ENCODE measurements at regions not wholly inside any gene's neighbourhood (a gene's known extent, or its start where the extent isn't known, plus 50 kb on each side); places are given as distances from the start of the nearest gene placed in this dataset.
"Not testable (repeated sequence)": the region's sequence is repeated elsewhere in the genome, so short reads cannot be mapped to it uniquely, and the experiment has no call there.

- no peak for DNase-seq (ENCODE audit: low read depth)
- TF ChIP-seq, protein P1, sequence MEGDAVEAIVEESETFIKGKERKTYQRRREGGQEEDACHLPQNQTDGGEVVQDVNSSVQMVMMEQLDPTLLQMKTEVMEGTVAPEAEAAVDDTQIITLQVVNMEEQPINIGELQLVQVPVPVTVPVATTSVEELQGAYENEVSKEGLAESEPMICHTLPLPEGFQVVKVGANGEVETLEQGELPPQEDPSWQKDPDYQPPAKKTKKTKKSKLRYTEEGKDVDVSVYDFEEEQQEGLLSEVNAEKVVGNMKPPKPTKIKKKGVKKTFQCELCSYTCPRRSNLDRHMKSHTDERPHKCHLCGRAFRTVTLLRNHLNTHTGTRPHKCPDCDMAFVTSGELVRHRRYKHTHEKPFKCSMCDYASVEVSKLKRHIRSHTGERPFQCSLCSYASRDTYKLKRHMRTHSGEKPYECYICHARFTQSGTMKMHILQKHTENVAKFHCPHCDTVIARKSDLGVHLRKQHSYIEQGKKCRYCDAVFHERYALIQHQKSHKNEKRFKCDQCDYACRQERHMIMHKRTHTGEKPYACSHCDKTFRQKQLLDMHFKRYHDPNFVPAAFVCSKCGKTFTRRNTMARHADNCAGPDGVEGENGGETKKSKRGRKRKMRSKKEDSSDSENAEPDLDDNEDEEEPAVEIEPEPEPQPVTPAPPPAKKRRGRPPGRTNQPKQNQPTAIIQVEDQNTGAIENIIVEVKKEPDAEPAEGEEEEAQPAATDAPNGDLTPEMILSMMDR (conservative IDR thresholded peaks at IDR 0.05; ENCODE audit: low read depth, low read length): no peak
- no peak overlapping the region for H3K4me3 ChIP-seq (ENCODE audit: low read depth, low read length)
Observed at GRCh38 chr7:69430384-69431021, 167.8 kb upstream of the AUTS2 start.

DNA sequence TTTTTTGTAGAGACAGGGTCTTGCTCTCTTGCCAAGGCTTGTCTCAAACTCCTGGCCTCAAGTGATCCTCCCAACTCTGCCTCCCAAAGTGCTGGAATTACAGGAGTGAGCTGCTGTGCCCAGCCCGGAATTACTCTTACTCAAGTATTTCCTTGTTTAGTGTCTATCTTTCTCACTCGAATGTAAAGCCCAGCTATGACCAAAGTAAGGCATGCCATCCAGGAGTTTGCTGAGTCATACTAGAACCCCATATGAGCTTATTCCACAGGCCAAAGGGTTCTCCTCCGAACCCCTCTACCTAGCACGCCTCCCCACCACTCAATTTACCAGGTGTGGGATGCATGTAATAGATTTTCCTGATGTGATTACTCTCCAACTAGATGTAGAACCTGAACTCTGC is 166.6 kb upstream of the AUTS2 start:
- TF ChIP-seq, protein P1 (conservative IDR thresholded peaks at IDR 0.05; ENCODE audit: low read depth, low read length): no peak
- DNase-seq (ENCODE audit: low read depth): no peak
- no peak overlapping the region for H3K4me3 ChIP-seq (ENCODE audit: low read depth, low read length)

GRCh38 chr7:69432276-69432675 is 166.0 kb upstream of the AUTS2 start:
- H3K4me3 ChIP-seq (ENCODE audit: low read depth, low read length); DNase-seq (ENCODE audit: low read depth): not testable (repeated sequence)

- no peak overlapping the region for H3K4me3 ChIP-seq (ENCODE audit: low read depth, low read length)
- no peak for DNase-seq (ENCODE audit: low read depth)
- TF ChIP-seq, protein P1 (conservative IDR thresholded peaks at IDR 0.05; ENCODE audit: low read depth, low read length): no peak
Observed at GRCh38 chr7:69433081-69433480, 165.2 kb upstream of the AUTS2 start.

DNA sequence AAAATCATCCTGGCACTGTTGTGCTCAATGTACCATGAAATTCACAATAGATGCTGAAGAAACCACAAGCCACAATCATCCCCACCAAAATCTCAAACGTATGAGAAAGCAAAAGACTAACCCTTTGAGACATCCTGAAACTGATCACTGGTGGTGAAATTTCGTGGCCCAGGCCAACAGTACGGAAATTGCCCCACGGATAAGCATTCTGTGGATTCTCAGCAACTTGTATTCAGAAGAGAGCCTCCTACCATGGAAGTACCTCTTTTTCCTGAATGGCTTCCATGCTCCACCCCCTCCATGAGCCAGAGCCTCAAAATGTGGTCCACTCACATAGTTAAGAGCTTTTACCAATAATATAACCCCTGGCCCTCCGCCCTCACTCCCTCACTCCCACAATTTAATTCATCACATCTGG is 163.9 kb upstream of the AUTS2 start:
- H3K4me3 ChIP-seq (ENCODE audit: low read depth, low read length): no peak overlapping the region
- TF ChIP-seq, protein P1 (conservative IDR thresholded peaks at IDR 0.05; ENCODE audit: low read depth, low read length): no peak
- DNase-seq (ENCODE audit: low read depth): no peak

- H3K4me3 ChIP-seq (ENCODE audit: low read depth, low read length): no peak overlapping the region
- TF ChIP-seq, protein P1 (conservative IDR thresholded peaks at IDR 0.05; ENCODE audit: low read depth, low read length): no peak
- DNase-seq (ENCODE audit: low read depth): no peak
Observed at GRCh38 chr7:69435711-69436110, 162.6 kb upstream of the AUTS2 start.

DNA sequence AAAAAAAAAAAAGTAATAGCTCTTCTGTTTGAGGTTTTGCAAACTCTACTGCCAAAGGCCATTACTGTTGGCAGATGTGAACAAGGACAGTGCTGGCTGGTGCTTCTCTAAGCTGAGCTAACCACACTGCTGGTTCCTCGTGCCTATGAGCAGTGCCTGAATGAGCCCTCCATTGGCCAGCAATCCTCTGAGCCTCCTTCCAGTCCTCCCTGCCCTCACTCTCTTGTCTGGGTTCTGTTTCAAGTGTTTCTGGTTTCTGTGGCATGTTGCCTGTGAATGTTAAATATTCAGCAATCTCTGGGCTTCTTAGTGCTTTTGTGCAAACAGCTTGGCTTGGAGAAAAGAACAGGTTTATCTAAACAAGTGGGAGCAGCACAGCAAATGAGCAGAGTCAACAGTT is 161.3 kb upstream of the AUTS2 start:
- no peak for DNase-seq (ENCODE audit: low read depth)
- no peak overlapping the region for H3K4me3 ChIP-seq (ENCODE audit: low read depth, low read length)
- TF ChIP-seq, protein P1 (conservative IDR thresholded peaks at IDR 0.05; ENCODE audit: low read depth, low read length): no peak

Data from epithelial cell of proximal tubule (primary cell).